HG03342 (cell line): ENCODE measurements at regions not wholly inside any gene's neighbourhood (a gene's known extent, or its start where the extent isn't known, plus 50 kb on each side); places are given as distances from the start of the nearest gene placed in this dataset.
"Not testable (repeated sequence)": the region's sequence is repeated elsewhere in the genome, so short reads cannot be mapped to it uniquely, and the experiment has no call there.

ENCODE experiments used
- ATAC-seq: cut with Tn5 transposase; IDR thresholded peaks from one replicate; pipeline ENCODE4 v1.9.1; 2021; ENCODE audit warnings: mild to moderate bottlenecking, moderate library complexity; ENCODE audit not compliant: unreplicated experiment

GRCh38 chr2:209261366-209262053 lies 162.3 kb upstream of the MAP2 start:
- not testable (repeated sequence) for ATAC-seq

DNA sequence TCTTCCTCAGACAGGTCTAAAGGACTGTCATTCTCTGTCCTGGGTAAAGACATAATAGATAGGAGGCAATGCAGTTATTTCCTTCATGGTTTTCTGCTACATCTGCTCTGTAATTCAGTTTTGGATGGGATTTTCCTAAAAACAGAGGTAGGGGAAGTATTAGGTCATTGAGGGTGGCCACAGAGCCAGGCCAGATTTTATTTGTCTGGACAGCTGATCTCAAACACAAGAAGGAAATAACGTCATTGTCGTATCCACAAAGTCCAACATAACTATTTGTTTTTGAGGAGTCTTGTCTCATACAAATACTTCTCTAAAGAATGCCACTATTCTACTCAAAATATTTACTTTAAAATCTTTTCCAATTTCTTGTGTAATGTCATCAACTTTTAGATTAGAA lies 154.8 kb upstream of the MAP2 start:
- no peak for ATAC-seq

DNA sequence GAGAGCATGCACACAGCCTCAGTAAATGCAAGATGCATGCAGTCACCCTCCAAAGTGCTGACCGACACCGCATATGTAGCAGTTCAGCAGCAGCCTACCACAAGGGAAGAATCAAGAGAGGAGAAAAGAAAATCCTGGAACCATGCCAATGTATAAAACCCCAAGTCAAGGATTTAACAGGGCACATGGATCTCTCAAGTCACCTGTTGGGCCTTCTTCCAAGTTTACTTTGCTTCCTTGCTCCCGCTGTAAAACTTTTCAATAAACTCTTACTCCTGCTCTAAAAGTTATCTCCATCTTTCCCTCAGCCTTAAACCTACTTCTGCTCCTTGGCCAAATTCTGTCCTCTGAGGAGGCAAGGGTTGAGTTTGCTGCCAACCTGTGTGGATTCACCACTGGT lies 147.8 kb upstream of the MAP2 start:
- ATAC-seq: no peak

DNA sequence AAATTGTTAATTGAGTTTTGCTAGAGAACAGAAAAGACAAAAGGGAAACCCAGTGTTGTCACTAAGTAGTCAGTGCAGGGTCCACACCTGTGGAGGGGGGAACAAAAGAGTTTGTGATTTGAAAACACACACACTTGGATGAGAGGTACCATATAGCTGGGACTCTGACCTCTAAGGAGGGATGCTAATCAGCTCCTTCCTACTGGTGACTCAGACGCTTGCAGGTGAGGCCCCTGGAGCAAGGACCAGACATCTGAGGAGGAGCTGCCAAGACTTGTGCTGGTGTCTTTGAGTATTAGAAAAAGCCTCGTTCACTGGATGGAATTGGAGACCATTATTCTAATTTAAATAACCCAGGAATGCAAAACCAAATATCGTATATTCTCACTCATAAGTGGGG lies 146.4 kb upstream of the MAP2 start:
- ATAC-seq: no peak

GRCh38 chr2:209298601-209299000 lies 125.2 kb upstream of the MAP2 start:
- ATAC-seq: no peak

- not testable (repeated sequence) for ATAC-seq
Measured at GRCh38 chr2:209299478-209299877, 124.4 kb upstream of the MAP2 start.

DNA sequence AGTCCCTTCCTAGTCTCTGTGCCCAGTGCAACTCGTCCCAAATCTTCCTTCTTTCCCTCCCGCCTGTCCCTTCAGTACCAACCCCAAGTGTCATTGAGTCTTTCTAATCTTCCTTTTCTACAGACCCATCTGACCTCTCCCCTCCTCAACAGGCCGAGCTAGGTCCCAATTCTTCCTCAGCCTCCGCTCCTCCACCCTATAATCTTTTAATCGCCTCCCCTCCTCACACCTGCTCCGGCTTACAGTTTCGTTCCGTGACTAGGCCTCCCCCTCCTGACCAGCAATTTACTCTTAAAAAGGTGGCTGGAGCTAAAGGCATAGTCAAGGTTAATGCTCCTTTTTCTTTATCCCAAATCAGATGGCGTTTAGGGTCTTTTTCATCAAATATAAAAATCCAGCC lies 123.1 kb upstream of the MAP2 start:
- ATAC-seq: not testable (repeated sequence)

DNA sequence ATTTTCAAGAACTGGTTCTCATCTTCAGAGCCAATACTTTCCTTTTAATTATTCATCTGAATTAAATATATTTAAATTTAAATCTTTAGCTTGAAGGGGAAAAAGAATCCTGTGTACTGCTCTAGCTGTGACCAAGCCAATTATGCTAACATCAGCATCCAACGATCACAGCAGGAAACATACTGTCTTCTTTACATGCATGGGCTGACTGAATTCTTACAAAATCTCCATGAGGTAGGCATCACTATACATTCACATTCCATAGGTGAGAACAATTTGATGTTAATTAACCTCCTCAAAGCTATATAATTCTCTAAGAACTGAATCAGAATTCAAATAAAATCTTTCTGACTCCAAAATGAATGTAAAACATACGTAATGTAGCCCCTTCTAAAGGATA lies 118.8 kb upstream of the MAP2 start:
- no peak for ATAC-seq

DNA sequence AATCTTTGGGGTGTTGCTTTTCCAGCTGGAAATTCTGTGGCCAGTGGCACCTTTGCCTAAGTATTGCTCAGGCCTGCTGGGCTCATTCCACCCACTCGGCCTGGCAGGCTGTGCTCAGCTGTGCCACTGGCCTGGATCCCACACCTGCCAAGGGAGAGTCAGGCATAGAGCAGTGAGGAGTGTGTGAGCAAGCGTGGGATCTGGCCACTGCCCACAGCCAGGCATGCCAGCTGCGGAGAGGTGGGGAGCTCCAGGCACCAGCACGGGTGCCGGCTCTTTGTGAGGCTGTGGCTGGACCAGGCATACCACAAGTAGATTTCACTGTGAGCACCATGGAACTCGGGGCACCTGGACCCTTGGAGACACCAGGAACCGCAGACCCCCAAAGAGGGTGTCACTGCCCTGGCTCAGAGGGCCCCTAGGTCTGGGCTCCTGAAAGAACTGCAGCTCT lies 118.1 kb upstream of the MAP2 start:
- ATAC-seq: no peak

GRCh38 chr2:209307161-209308001 lies 116.5 kb upstream of the MAP2 start:
- no peak for ATAC-seq

DNA sequence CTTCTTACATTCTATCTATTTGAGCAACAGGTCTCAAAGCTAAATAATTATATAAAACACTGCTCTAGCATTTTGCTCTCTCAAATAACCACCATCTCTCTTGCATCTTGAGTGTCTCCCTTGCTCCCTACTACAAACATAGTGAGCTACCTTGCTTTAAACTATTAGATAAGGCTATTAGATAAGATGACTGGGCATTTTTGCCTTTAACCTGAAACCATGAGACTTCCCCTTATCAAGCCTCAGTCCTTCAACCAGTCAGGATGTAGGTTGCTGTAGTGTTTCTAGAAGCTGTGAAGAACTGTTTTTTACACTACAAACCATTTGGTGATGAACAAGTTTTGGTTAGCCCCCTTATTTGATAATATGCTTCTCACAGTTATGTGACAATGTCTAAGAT lies 115.4 kb upstream of the MAP2 start:
- ATAC-seq: no peak

DNA sequence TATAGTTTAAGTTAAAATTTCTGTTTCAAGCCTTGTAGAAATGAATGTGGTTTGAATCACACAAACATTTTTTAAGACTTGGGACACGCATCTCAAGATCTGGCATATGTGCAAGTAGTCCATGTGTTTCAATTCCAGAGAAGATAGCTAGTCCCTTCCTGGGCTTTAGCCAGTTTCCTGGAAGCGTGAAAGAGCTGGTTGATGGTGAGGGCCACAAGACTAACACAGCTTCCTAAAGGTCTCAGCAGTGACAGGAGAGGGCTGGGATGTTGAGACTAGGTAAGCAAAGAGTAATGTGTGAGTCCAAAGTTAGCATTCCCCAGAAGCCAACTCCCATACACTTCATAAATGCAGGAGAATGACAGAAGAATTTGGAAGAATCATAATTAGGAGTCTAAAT lies 111.9 kb upstream of the MAP2 start:
- no peak for ATAC-seq

GRCh38 chr2:209312450-209312849 lies 111.4 kb upstream of the MAP2 start:
- ATAC-seq: not testable (repeated sequence)

DNA sequence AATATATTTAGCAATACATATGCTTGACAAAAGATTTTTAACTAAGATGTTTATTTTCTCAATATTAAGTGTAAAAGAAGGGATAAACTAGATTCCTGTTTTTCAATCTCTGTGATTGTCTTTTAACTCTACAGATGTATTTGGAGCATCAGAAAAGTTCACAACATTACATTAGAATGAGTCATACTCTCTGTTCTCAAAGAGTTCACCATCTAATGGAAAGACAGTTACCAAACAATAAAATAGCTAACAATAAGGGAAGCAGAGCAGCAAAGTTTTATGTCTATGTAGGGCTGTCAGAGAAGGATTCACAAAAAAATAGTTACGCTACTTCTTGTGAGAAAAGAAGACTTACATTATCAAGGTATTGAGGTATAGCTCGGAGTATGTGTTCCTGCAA lies 109.2 kb upstream of the MAP2 start:
- ATAC-seq: no peak

DNA sequence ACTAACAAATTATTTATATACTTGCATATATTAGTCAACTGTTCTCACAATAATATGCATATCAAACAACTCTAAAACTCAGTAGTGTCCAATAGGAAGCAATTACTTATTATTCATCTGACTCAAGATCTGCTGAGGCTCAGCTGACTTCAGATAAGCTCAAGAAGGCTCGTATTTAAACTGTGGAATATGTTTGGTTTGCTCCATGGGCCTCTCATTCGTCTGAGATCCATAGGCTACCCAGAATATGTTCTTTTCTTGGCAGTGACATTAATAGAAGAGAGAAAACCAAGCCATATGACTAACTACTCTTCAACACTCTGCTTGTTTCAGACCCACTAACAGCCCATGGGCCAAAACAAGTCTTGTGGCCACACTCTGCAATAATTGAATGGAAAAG lies 107.7 kb upstream of the MAP2 start:
- ATAC-seq: no peak

DNA sequence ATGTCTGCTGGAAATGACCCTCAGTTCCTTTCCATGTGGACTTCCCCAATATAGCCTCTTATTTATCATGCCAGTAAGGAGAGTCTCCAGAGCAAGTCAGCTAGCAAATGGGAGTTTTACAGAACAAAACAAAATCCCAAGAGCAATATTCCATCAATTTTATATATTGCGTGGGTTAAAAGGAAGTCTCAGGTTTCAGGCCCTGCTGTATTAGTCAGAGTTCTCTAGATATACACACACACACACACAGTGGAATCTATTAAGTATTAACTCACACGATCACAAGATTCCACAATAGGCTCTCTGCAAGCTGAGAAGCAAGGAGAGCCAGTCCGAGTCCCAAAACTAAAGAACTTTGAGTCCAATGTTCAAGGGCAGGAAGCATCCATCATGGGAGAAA lies 102.8 kb upstream of the MAP2 start:
- no peak for ATAC-seq

DNA sequence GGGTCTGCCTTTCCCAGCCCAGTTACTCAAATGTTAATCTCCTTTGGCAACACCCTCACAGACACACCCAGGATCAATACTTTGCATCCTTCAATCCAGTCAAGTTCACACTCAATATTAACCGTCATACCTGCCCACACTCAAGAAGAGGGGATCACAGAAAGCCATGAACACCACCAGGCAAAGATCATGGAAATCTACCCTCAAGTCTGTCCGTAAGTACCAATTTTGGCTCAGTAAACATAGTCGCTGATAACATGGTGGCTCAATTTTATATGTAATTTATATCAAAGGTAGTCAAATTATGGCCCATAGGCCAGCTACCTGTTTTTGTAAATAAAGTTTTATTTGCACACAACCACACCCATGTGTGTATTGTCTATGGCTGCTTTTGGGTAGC lies 102.3 kb upstream of the MAP2 start:
- no peak for ATAC-seq

- no peak for ATAC-seq
Measured at GRCh38 chr2:209322041-209322440, 101.8 kb upstream of the MAP2 start.

DNA sequence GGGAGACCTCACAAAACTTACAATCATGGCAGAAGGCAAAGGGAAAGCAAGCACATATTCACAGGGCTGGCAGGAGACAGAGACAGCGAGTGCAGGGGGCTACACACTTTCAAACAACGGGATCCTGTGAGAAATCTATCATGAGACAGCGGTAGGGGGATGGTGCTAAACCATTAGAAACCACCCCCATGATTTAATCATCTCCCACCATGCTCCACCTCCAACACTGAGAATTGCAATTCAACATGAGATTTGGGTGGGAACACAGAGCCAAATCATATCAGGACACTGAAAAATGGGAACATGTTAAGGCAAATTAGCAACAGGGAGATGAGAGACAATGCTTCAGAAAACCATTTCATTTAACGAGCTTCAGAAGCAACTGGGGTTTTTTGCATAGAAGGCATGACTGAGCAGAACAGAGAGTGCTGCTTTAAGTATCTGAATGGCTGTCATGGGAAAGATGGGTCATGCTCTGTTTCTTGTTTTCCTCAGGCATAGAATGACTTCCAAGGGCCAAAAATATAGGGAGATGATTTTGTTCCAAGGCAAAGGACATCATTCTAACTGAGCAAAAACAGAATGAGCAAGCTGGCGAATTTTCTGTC lies 100.8 kb upstream of the MAP2 start:
- ATAC-seq: no peak

- no peak for ATAC-seq
Measured at GRCh38 chr2:209323738-209324137, 100.1 kb upstream of the MAP2 start.

GRCh38 chr2:209324281-209324680 lies 99.6 kb upstream of the MAP2 start:
- ATAC-seq: no peak

- ATAC-seq: no peak
Measured at GRCh38 chr2:209331291-209331844, 92.5 kb upstream of the MAP2 start.
